CD14-positive monocyte (primary cell): ENCODE measurements at regions not wholly inside any gene's neighbourhood (a gene's known extent, or its start where the extent isn't known, plus 50 kb on each side); places are given as distances from the start of the nearest gene placed in this dataset.

Experiments used
- DNase-seq, 3 donors: peaks; one replicate each; pipeline ENCODE4 v3.0.0-alpha.2; 2011 to 2022
- H2AFZ ChIP-seq: 2 replicates; pipeline ENCODE4 v1.6.0; 2012; ENCODE audit warnings: mild to moderate bottlenecking, low read depth, low read length, inconsistent platforms; ENCODE audit not compliant: insufficient read depth, poor library complexity, severe bottlenecking
- H3K27ac ChIP-seq, 2 donors: 1 replicate in 1 of 2; 2 replicates in 1 of 2; pipeline ENCODE4 v1.5.1; 2012 to 2013; ENCODE audit warnings: low read length in 2 of 2, control low read depth in 1 of 2, inconsistent platforms in 1 of 2, low read depth in 1 of 2, mild to moderate bottlenecking in 1 of 2
- H3K27me3 ChIP-seq, 2 donors: one replicate each; pipeline versions ENCODE4 v1.6.0 to v1.6.1; 2011 to 2013; ENCODE audit warnings: low read length in 2 of 2; ENCODE audit not compliant: control insufficient read depth in 2 of 2, insufficient read depth in 2 of 2
- H3K36me3 ChIP-seq, 2 donors: replicated peaks in 1 of 2; 1 replicate in 1 of 2; 2 replicates in 1 of 2; pipeline versions ENCODE4 v1.5.1 to v1.6.1; 2012 to 2013; ENCODE audit warnings: low read length in 2 of 2, control low read depth in 1 of 2, inconsistent platforms in 1 of 2, mild to moderate bottlenecking in 1 of 2; ENCODE audit not compliant: insufficient read depth in 2 of 2, control insufficient read depth in 1 of 2
- H3K4me1 ChIP-seq, 2 donors: 1 replicate in 1 of 2; 2 replicates in 1 of 2; pipeline versions ENCODE4 v1.5.1 to v1.6.1; 2012 to 2013; ENCODE audit warnings: low read length in 2 of 2, control low read depth in 1 of 2, inconsistent platforms in 1 of 2, mild to moderate bottlenecking in 1 of 2, moderate library complexity in 1 of 2; ENCODE audit not compliant: insufficient read depth in 2 of 2, control insufficient read depth in 1 of 2
- H3K4me2 ChIP-seq: replicated peaks from 2 replicates; pipeline ENCODE3; 2012; ENCODE audit warnings: low read length, moderate library complexity, mild to moderate bottlenecking; ENCODE audit not compliant: poor library complexity, severe bottlenecking; ENCODE audit errors: extremely low read depth
- H3K4me3 ChIP-seq, 3 experiments: fragments of 200-600 bp in 1 of 3; sonication (generic) in 1 of 3; replicated peaks in 1 of 3; 1 replicate in 2 of 3; 2 replicates in 1 of 3; pipeline ENCODE4 v1.5.1; 2011 to 2013; ENCODE audit warnings: low read length in 3 of 3, mild to moderate bottlenecking in 3 of 3, control low read depth in 2 of 3, low read depth in 2 of 3, inconsistent platforms in 1 of 3, moderate library complexity in 1 of 3
- H3K79me2 ChIP-seq: 2 replicates; pipeline ENCODE4 v1.6.0; 2012; ENCODE audit warnings: mild to moderate bottlenecking, control low read depth, inconsistent platforms, low read length, moderate library complexity; ENCODE audit not compliant: insufficient read depth
- H3K9ac ChIP-seq: 2 replicates; pipeline ENCODE4 v1.6.0; 2017; ENCODE audit warnings: low read length, mild to moderate bottlenecking; ENCODE audit not compliant: insufficient read depth, poor library complexity, severe bottlenecking
- H3K9me3 ChIP-seq, 2 donors: replicated peaks in 1 of 2; 1 replicate in 1 of 2; 2 replicates in 1 of 2; pipeline versions ENCODE4 v1.5.1 to v1.6.1; 2012 to 2013; ENCODE audit warnings: low read length in 2 of 2, control low read depth in 1 of 2; ENCODE audit not compliant: control insufficient read depth in 1 of 2, insufficient read depth in 1 of 2
- H4K20me1 ChIP-seq: 2 replicates; pipeline ENCODE4 v1.6.0; 2012; ENCODE audit warnings: mild to moderate bottlenecking, low read length, control low read depth, moderate library complexity; ENCODE audit not compliant: insufficient read depth
- H3K27ac Mint-ChIP-seq, 7 donors: one replicate each; pipeline ENCODE4 v1.8.0; 2020; ENCODE audit warnings: mild to moderate bottlenecking in 7 of 7, mixed read lengths in 7 of 7, moderate library complexity in 6 of 7, inconsistent platforms in 2 of 7
- H3K27me3 Mint-ChIP-seq, 3 donors: one replicate each; pipeline ENCODE4 v1.8.0; 2021 to 2022; ENCODE audit warnings: low read depth in 3 of 3, mild to moderate bottlenecking in 3 of 3, mixed read lengths in 3 of 3, moderate library complexity in 3 of 3, inconsistent platforms in 1 of 3
- H3K36me3 Mint-ChIP-seq, 2 donors: one replicate each; pipeline ENCODE4 v1.8.0; 2020; ENCODE audit warnings: mixed read lengths in 2 of 2, inconsistent platforms in 1 of 2, mild to moderate bottlenecking in 1 of 2
- H3K4me1 Mint-ChIP-seq: one replicate; pipeline ENCODE4 v1.8.0; 2020; ENCODE audit warnings: mild to moderate bottlenecking, mixed read lengths
- H3K4me3 Mint-ChIP-seq, 2 donors: one replicate each; pipeline ENCODE4 v1.8.0; 2020; ENCODE audit warnings: mild to moderate bottlenecking in 2 of 2, mixed read lengths in 2 of 2, moderate library complexity in 1 of 2
- H3K9me3 Mint-ChIP-seq, 7 donors: one replicate each; pipeline ENCODE4 v1.8.0; 2020 to 2022; ENCODE audit warnings: mixed read lengths in 7 of 7, mild to moderate bottlenecking in 6 of 7, moderate library complexity in 6 of 7, inconsistent platforms in 2 of 7
- CTCF ChIP-seq: fragments of 200-600 bp; IDR thresholded peaks from one replicate; pipeline ENCODE4 v1.8.0; 2022; ENCODE audit warnings: antibody characterized with exemption, mild to moderate bottlenecking
- WGBS: methylation state at CpG from one replicate; pipeline ENCODE4 v1.1.5; 2013; ENCODE audit warnings: missing lambda C conversion rate; ENCODE audit not compliant: insufficient coverage; 5-methylcytosine and 5-hydroxymethylcytosine counted together
- intact Hi-C, 2 donors: fragments of 100-400 bp; cut with micrococcal nuclease; formaldehyde crosslinking; loops; one replicate each; pipeline versions ENCODE4 v1.15.0 to v1.15.1; 2023

- no peak overlapping the region for H3K4me3 ChIP-seq
- H3K27ac Mint-ChIP-seq = peak overlapping the region in 6 of 7 donors; percentile 7 to 81 (median 72)
Measured at GRCh38 chr7:142438235-142438922, 180.5 kb upstream of the PRSS58 start.

GRCh38 chr7:142437741-142438140, 179.9 kb upstream of the PRSS58 start:
- Mint-ChIP-seq H3K27ac (no peak overlapping the region), H3K4me1 (peaks cover 58% of the 10 kb centered on the region), H3K36me3 (no peaks in the 10 kb centered on the region), H3K27me3 (peaks cover 0 to 3% (median 0%) of the 10 kb centered on the region in 3 donors), H3K9me3 (peaks cover 7 to 13% (median 9%) of the 10 kb centered on the region in 7 donors), H3K4me3 (no peak overlapping the region)
- DNase-seq = no peak
- no peak overlapping the region for H3K27ac ChIP-seq
- H4K20me1 ChIP-seq = no peaks in the 10 kb centered on the region
- no peaks in the 10 kb centered on the region for H3K36me3 ChIP-seq
- TF ChIP-seq CTCF = no peak
- H2AFZ ChIP-seq = no peak overlapping the region
- intact Hi-C loops = no loop called here
- H3K4me2 ChIP-seq = no peak overlapping the region
- H3K79me2 ChIP-seq = no peaks in the 10 kb centered on the region
- no peak overlapping the region for H3K9ac ChIP-seq
- H3K4me1 ChIP-seq = peaks cover 52 to 57% of the 10 kb centered on the region in 2 donors
- no peak overlapping the region for H3K4me3 ChIP-seq
- H3K9me3 ChIP-seq = peaks cover 0 to 7% of the 10 kb centered on the region in 2 donors
- H3K27me3 ChIP-seq = no peaks in the 10 kb centered on the region

More at GRCh38 chr7:142438235-142438922, 180.5 kb upstream of the PRSS58 start:
- Histone ChIP-seq H3K9ac (no peak overlapping the region), H3K4me1 (peaks cover 58 to 63% of the 10 kb centered on the region in 2 donors), H3K27me3 (no peaks in the 10 kb centered on the region), H4K20me1 (no peaks in the 10 kb centered on the region), H3K27ac (no peak overlapping the region), H3K9me3 (peaks cover 0 to 7% of the 10 kb centered on the region in 2 donors), H3K79me2 (no peaks in the 10 kb centered on the region), H3K36me3 (no peaks in the 10 kb centered on the region), H3K4me2 (no peak overlapping the region), H2AFZ (no peak overlapping the region)
- TF ChIP-seq CTCF = peak; percentile 92
- Mint-ChIP-seq H3K9me3 (peaks cover 7 to 13% (median 9%) of the 10 kb centered on the region in 7 donors), H3K4me1 (peaks cover 64% of the 10 kb centered on the region), H3K36me3 (no peaks in the 10 kb centered on the region), H3K4me3 (no peak overlapping the region), H3K27me3 (peaks cover 0 to 3% (median 0%) of the 10 kb centered on the region in 3 donors)
- intact Hi-C loops = no loop called here
- WGBS = 81% methylated on average over 5 of the region's 12 CpGs
- peak; percentile 45 to 76 (median 71) for DNase-seq
